ENCODE measurements at regions not wholly inside any gene's neighbourhood (a gene's known extent, or its start where the extent isn't known, plus 50 kb on each side); places are given as distances from the start of the nearest gene placed in this dataset.

- intact Hi-C loops (cut with DNase I) = no loop called here
- no peak for DNase-seq
These were observed 87.6 kb downstream of the NENF start for GRCh38 chr1:212520299-212520698.

DNA sequence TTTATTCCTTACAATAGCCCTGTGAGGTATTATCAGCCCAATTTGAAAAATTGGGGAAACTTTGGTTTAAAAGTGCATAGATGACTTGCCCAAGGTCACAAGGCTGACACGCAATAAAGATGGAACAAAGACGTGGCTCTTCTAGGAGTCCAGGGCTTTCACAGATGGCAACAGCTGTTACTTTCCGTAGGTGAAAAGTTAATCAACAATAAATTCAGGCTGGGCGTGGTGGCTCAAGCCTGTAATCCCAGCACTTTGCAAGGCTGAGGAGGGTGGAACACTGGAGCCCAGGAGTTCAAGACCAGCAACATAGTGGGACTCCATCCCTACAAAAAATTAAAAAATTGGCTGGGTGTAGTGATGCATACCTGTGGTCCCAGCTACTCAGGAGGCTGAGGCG, 87.8 kb upstream of the ATF3 start:
- DNase-seq = no peak
- intact Hi-C loops (cut with DNase I) = no loop called here

DNA sequence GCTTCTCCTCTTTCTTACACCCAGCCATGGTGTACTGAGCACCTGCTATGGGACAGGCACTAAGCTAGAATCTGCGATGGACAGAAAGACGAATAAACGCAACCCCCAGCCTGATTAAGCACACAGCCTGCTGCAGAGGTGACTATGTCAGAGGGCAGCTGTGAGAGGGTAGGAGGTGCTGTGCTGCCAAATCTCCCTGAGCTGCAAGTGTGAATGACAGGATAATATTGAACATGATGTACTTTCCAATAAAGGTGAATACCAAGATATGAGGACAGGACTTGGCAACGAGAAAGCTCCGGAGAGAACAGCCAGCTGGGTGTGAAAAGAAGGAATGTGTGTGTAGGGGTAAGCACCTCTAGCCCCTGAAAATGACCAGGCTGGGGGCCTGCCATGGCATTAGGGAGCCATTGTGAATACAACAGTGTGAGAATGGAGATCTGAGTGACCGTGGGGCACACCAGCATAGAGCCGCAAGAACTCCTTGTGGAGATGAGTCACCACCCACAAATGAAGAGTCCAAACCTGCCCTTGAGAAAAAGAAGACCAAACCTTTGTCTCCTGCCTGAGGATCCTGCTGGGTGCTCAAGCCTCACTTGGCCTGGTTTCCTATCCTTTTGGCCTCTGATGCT, 83.0 kb upstream of the ATF3 start:
- DNase-seq = peak in 1 of 42 donors; percentile 34
- intact Hi-C loops (cut with DNase I) = no loop called here

DNA sequence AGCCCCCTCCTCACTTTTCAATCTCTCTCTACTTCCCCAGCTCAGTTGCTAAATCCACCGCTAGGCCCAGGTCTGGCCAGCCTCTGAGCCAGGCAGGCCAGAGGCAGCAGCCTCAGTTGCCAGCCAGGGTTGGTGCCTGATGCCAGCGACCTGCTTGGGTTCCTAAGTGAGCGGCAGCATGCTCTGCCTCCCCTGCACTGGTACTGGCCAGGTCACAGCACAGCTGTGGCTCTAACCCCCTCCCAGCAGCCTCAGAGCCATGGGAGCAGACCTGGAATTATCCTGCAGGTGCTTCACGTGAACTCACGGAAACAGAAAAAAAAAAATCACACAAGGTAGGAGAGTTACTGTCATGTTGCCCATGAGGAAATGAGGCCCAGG, 82.5 kb upstream of the ATF3 start:
- intact Hi-C loops (cut with DNase I) = no loop called here
- peak in 1 of 42 donors; percentile 33 for DNase-seq

DNA sequence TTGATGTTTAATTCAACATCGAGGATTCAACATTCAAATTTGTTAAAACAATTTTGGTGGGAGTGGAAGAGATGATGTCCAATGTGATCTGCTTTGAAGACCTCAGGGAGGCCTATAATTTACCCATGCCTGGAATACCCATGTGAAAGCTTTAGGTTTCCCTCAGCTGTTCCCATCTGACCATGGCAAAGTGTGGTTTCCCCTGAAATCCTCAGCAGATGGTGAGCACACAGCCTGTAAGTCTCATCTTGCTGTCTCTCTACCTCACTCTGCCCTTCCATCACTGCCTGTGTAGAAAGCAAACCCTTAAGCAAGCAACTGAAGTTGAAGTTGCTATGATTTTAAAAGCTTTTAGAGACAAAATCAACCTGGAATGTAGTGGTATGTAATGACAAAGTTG, 80.1 kb upstream of the ATF3 start:
- DNase-seq = no peak
- intact Hi-C loops (cut with DNase I) = no loop called here

GRCh38 chr1:212529211-212529741, 79.3 kb upstream of the ATF3 start:
- DNase-seq = peak in 9 of 42 donors; percentile 12 to 56 (median 34)
- intact Hi-C loops (cut with DNase I) = no loop called here

DNA sequence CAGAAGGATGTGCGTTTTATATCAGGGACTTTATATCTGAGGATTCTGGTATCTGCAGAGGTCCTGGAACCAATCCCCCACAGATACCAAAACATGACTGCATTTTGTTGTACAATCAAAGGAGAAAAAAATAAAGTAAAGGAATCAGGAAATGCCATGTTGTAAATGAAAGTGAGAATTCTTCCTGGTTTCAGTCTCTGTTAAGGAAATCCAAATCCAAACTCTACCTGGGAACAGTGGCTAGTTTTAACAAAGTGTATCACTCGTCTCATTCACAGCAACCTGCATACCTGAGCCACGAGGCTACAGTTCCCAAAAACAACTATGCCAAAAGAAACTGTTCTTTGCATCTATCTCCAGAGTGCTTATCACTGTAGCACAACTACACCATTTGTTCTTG, 77.3 kb upstream of the ATF3 start:
- intact Hi-C loops (cut with DNase I) = no loop called here
- no peak for DNase-seq

GRCh38 chr1:212531796-212532195, 76.8 kb upstream of the ATF3 start:
- DNase-seq = no peak
- intact Hi-C loops (cut with DNase I) = no loop called here

- no peak for DNase-seq
- intact Hi-C loops (cut with DNase I) = no loop called here
These were observed 76.0 kb upstream of the ATF3 start for GRCh38 chr1:212532469-212533147.

DNA sequence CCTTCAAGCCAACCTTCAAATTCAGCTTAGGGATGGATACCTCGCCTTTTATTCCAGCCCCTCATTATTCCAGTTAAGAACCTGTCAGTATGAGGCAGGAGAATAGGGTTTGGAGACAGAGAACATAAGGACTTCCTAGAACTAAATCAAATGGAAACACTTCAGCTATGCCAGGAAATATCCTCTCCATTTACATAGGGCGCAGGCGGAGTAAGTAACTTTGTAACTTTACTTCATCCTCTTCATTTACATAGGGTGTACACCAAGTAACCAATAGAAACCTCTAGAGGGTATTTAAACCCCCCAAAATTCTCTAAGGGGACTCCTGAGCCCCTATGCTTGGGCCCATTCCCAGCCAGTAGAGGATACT, 75.4 kb upstream of the ATF3 start:
- intact Hi-C loops (cut with DNase I) = no loop called here
- DNase-seq = no peak

DNA sequence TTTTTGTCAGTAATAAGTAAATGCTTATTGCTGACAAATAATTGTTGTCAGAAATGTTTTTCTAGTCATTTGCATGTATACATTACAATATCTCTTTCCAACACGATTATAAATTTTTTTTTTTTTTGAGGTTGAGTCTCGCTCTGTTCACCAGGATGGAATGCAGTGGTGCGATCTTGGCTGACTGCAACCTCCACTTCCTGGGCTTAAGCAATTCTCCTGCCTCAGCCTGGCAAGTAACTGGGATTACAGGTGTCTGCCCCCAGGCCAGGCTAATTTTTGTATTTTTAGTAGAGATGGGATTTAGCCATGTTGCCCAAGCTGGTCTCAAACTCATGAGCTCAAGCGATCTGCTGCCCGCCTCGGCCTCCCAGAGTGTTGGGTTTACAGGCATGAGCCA, 72.0 kb upstream of the ATF3 start:
- DNase-seq = no peak
- intact Hi-C loops (cut with DNase I) = no loop called here

GRCh38 chr1:212537610-212538009, 71.0 kb upstream of the ATF3 start:
- intact Hi-C loops (cut with DNase I) = no loop called here
- no peak for DNase-seq

GRCh38 chr1:212539737-212540430, 68.7 kb upstream of the ATF3 start:
- DNase-seq = peak in 30 of 42 donors; percentile 12 to 77 (median 43)
- intact Hi-C loops (cut with DNase I) = no loop called here

- intact Hi-C loops (cut with DNase I) = no loop called here
- DNase-seq = no peak
These were observed 65.8 kb upstream of the ATF3 start for GRCh38 chr1:212542761-212543187.

DNA sequence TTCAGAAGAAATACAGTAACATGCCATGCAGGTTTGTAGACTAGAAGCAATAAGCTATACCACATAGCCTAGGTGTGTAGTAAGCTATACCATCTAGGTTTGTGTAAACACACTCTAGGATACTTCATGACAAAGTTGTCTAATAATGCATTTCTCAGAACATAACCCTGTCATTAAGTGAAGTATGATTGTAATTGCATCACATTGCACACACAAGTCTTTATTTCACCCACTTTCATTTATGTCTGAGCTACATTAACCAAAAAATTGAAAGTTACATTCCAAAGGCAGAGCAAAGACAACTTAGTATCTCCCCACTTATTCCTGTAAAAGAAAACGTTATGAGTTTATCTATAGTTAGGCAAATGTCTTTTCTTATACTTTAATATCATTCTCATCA, 64.5 kb upstream of the ATF3 start:
- intact Hi-C loops (cut with DNase I) = no loop called here
- no peak for DNase-seq

DNA sequence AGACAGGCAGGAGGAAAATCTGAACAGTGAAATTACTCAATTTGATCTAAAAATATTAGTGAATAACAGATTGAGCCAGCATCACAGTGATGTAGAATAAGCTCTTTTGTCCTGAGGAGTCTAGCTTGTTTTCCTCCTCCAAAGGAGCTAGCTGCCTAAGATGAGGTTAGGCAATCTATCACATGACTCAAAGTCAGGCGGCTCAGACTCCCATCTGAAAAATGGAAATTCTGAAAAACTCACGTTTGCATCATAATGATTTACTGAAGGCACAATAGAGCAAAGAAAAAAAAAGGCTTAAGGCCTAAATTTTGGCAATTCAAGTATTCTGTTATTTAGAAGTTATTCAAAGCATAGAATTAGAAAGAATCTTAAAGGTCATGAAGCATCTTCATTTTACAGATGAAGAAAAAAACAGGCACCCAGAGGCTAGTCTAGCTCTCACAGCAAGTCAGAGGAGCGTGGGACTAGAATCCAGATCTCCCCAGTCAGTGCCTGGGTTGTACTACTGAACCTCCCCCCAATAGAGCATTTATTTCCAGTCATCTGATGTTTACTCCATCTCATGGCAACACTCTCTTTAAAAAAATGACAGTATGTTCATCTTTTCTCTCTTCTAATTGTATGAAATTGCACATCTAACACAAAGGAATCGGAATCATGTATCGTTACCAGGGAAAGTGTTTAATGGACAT, 62.5 kb upstream of the ATF3 start:
- intact Hi-C loops (cut with DNase I) = no loop called here
- DNase-seq = peak in 14 of 42 donors; percentile 11 to 77 (median 45)

GRCh38 chr1:212549503-212550017, 59.0 kb upstream of the ATF3 start:
- intact Hi-C loops (cut with DNase I) = loop anchor here (5.0 kb wide), 1 partner anchor 72 kb away; no protein-coding TSS in a partner anchor

GRCh38 chr1:212551929-212552328, 56.6 kb upstream of the ATF3 start:
- intact Hi-C loops (cut with DNase I) = loop anchor here (5.0 kb wide), 1 partner anchor 75 kb away; no protein-coding TSS in a partner anchor
- DNase-seq = no peak

More at GRCh38 chr1:212549503-212550017, 59.0 kb upstream of the ATF3 start:
- no peak for DNase-seq

DNA sequence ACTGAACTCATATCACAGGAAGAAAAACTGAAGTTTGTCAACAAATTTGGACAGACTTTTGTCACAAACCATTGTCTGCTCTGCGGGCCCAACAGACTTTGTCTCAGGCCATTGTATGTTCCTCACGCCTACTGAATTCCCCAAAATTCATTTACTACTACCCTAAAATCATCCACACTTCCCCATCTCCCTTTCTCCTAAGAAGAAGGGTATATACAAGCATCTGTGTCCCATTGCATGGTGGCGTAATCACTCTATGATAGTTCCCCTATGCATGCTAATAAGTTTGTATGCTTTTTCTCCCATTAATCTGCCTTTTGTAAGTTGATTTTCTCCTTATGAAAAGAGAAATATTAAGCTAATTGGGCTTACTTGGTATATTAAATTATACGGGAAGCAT, 54.9 kb upstream of the ATF3 start:
- DNase-seq = no peak
- intact Hi-C loops (cut with DNase I) = loop anchor here (5.0 kb wide), 1 partner anchor 76 kb away; no protein-coding TSS in a partner anchor
